ENCODE measurements at regions not wholly inside any gene's neighbourhood (a gene's known extent, or its start where the extent isn't known, plus 50 kb on each side); places are given as distances from the start of the nearest gene placed in this dataset.

DNA sequence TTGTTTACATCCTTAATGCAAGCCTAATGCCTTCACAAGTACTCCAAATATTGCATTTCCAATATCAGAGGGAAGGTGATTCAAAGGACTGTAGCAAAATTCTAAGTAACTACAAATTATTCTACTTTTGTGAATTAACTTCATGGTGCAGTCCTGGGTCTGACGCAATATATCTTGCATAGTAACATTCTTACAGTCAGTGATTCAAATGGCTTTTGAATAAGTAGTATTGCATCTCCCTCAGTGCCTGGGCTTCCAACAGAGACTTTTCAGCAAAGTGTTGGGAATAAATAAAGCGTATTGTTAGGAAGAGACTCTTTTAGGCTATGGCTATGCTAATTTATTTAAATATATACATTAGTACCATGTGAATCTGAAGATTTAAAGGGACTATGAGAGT, 564.7 kb upstream of the COBL start:
- TF ChIP-seq, protein P1, sequence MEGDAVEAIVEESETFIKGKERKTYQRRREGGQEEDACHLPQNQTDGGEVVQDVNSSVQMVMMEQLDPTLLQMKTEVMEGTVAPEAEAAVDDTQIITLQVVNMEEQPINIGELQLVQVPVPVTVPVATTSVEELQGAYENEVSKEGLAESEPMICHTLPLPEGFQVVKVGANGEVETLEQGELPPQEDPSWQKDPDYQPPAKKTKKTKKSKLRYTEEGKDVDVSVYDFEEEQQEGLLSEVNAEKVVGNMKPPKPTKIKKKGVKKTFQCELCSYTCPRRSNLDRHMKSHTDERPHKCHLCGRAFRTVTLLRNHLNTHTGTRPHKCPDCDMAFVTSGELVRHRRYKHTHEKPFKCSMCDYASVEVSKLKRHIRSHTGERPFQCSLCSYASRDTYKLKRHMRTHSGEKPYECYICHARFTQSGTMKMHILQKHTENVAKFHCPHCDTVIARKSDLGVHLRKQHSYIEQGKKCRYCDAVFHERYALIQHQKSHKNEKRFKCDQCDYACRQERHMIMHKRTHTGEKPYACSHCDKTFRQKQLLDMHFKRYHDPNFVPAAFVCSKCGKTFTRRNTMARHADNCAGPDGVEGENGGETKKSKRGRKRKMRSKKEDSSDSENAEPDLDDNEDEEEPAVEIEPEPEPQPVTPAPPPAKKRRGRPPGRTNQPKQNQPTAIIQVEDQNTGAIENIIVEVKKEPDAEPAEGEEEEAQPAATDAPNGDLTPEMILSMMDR (IDR thresholded peaks at IDR 0.05) = no peak
- TF ChIP-seq POLR2A (IDR thresholded peaks at IDR 0.05) = no peak

All from lower leg skin (tissue), 3 donors.